Nephron progenitor cell (in vitro differentiated cells): ENCODE measurements at regions not wholly inside any gene's neighbourhood (a gene's known extent, or its start where the extent isn't known, plus 50 kb on each side); places are given as distances from the start of the nearest gene placed in this dataset.

Experiments used
- DNase-seq: peaks from one replicate; pipeline ENCODE4 v3.0.0; 2021
- H3K27ac Mint-ChIP-seq: 2 replicates; pipeline ENCODE4 v1.8.0; 2021; ENCODE audit warnings: mild to moderate bottlenecking, moderate library complexity, mixed read lengths
- H3K27me3 Mint-ChIP-seq: 2 replicates; pipeline ENCODE4 v1.8.0; 2021; ENCODE audit warnings: mild to moderate bottlenecking, low read depth, mixed read lengths; ENCODE audit not compliant: poor library complexity
- H3K36me3 Mint-ChIP-seq: 2 replicates; pipeline ENCODE4 v1.8.0; 2021; ENCODE audit warnings: low read depth, mixed read lengths
- H3K4me1 Mint-ChIP-seq: 2 replicates; pipeline ENCODE4 v1.8.0; 2021; ENCODE audit warnings: mixed read lengths
- H3K4me3 Mint-ChIP-seq: 2 replicates; pipeline ENCODE4 v1.8.0; 2021; ENCODE audit warnings: mild to moderate bottlenecking, moderate library complexity, mixed read lengths
- H3K9me3 Mint-ChIP-seq: 2 replicates; pipeline ENCODE4 v1.8.0; 2021; ENCODE audit warnings: mild to moderate bottlenecking, moderate library complexity, mixed read lengths
- CTCF ChIP-seq: fragments of 200-600 bp; sonication (generic); IDR thresholded peaks from 2 replicates; pipeline ENCODE4 v1.5.0; 2021; ENCODE audit warnings: antibody characterized with exemption

GRCh38 chr7:22571766-22572165 is 71.8 kb upstream of the STEAP1B start:
- TF ChIP-seq CTCF: no peak
- H3K4me3 Mint-ChIP-seq: no peak overlapping the region
- H3K9me3 Mint-ChIP-seq: no peaks in the 10 kb centered on the region
- DNase-seq: no peak
- no peaks in the 10 kb centered on the region for H3K27me3 Mint-ChIP-seq
- H3K36me3 Mint-ChIP-seq: no peaks in the 10 kb centered on the region
- H3K27ac Mint-ChIP-seq: no peak overlapping the region
- peaks cover under 1% of the 10 kb centered on the region for H3K4me1 Mint-ChIP-seq

- no peaks in the 10 kb centered on the region for H3K27me3 Mint-ChIP-seq
- no peak for TF ChIP-seq CTCF
- no peak for DNase-seq
These were observed 69.8 kb upstream of the STEAP1B start for GRCh38 chr7:22569586-22570321.

GRCh38 chr7:22566592-22566991 is 66.6 kb upstream of the STEAP1B start:
- Mint-ChIP-seq H3K4me1 (peaks cover 36% of the 10 kb centered on the region), H3K4me3 (no peak overlapping the region), H3K27me3 (no peaks in the 10 kb centered on the region), H3K9me3 (no peaks in the 10 kb centered on the region), H3K27ac (no peak overlapping the region), H3K36me3 (no peaks in the 10 kb centered on the region)
- no peak for TF ChIP-seq CTCF
- DNase-seq: no peak

More at GRCh38 chr7:22569586-22570321, 69.8 kb upstream of the STEAP1B start:
- no peak overlapping the region for H3K27ac Mint-ChIP-seq
- H3K9me3 Mint-ChIP-seq: no peaks in the 10 kb centered on the region
- H3K4me3 Mint-ChIP-seq: no peak overlapping the region
- peaks cover 10% of the 10 kb centered on the region for H3K4me1 Mint-ChIP-seq
- H3K36me3 Mint-ChIP-seq: no peaks in the 10 kb centered on the region

- Mint-ChIP-seq H3K27me3 (no peaks in the 10 kb centered on the region), H3K36me3 (no peaks in the 10 kb centered on the region), H3K4me1 (peaks cover 40% of the 10 kb centered on the region), H3K4me3 (no peak overlapping the region), H3K27ac (no peak overlapping the region), H3K9me3 (no peaks in the 10 kb centered on the region)
- no peak for TF ChIP-seq CTCF
- no peak for DNase-seq
These were observed 66.2 kb upstream of the STEAP1B start for GRCh38 chr7:22566176-22566575.

GRCh38 chr7:22565315-22565811 is 65.4 kb upstream of the STEAP1B start:
- no peak for TF ChIP-seq CTCF
- Mint-ChIP-seq H3K27ac (no peak overlapping the region), H3K4me3 (no peak overlapping the region), H3K36me3 (no peaks in the 10 kb centered on the region), H3K4me1 (peaks cover 42% of the 10 kb centered on the region), H3K27me3 (peaks cover 1% of the 10 kb centered on the region), H3K9me3 (no peaks in the 10 kb centered on the region)
- no peak for DNase-seq

GRCh38 chr7:22564511-22565045 is 64.6 kb upstream of the STEAP1B start:
- no peak overlapping the region for H3K4me3 Mint-ChIP-seq
- H3K4me1 Mint-ChIP-seq: peaks cover 48% of the 10 kb centered on the region
- H3K27ac Mint-ChIP-seq: no peak overlapping the region

More at GRCh38 chr7:22564511-22565045, 64.6 kb upstream of the STEAP1B start:
- Mint-ChIP-seq H3K27me3 (peaks cover 2% of the 10 kb centered on the region), H3K36me3 (no peaks in the 10 kb centered on the region), H3K9me3 (no peaks in the 10 kb centered on the region)
- no peak for TF ChIP-seq CTCF
- DNase-seq: no peak
